HAP-1 (cell line): ENCODE measurements at regions not wholly inside any gene's neighbourhood (a gene's known extent, or its start where the extent isn't known, plus 50 kb on each side); places are given as distances from the start of the nearest gene placed in this dataset.

Source experiments
- DNase-seq, 2 experiments: peaks; one replicate each; pipeline ENCODE4 v3.0.0-alpha.2; 2016 to 2020; ENCODE audit warnings: low spot score in 2 of 2
- H3K27me3 ChIP-seq: fragments of 250-450 bp; sonication (Bioruptor Pico); 2 replicates; pipeline ENCODE4 v1.5.1; 2020; ENCODE audit warnings: low read depth, mild to moderate bottlenecking, moderate library complexity
- H3K36me3 ChIP-seq: fragments of 250-450 bp; sonication (Bioruptor Pico); replicated peaks from 2 replicates; pipeline ENCODE4 v1.5.1; 2020; ENCODE audit warnings: mild to moderate bottlenecking
- H3K4me1 ChIP-seq: fragments of 250-450 bp; sonication (Bioruptor Pico); 2 replicates; pipeline ENCODE4 v1.5.1; 2020; ENCODE audit warnings: mild to moderate bottlenecking
- H3K4me3 ChIP-seq: fragments of 250-450 bp; sonication (Bioruptor Pico); 2 replicates; pipeline ENCODE4 v1.5.1; 2020; ENCODE audit warnings: mild to moderate bottlenecking, moderate library complexity
- H3K9me3 ChIP-seq: fragments of 250-450 bp; sonication (Bioruptor Pico); 2 replicates; pipeline ENCODE4 v1.5.1; 2020; ENCODE audit warnings: mild to moderate bottlenecking, moderate library complexity
- in situ Hi-C: fragments of 300-500 bp; cut with MboI; formaldehyde crosslinking; loops from 3 replicates; pipeline ENCODE4 v1.14.3; 2020; ENCODE audit warnings: low sequenced_read_pairs, inconsistent platforms, mixed read lengths

DNA sequence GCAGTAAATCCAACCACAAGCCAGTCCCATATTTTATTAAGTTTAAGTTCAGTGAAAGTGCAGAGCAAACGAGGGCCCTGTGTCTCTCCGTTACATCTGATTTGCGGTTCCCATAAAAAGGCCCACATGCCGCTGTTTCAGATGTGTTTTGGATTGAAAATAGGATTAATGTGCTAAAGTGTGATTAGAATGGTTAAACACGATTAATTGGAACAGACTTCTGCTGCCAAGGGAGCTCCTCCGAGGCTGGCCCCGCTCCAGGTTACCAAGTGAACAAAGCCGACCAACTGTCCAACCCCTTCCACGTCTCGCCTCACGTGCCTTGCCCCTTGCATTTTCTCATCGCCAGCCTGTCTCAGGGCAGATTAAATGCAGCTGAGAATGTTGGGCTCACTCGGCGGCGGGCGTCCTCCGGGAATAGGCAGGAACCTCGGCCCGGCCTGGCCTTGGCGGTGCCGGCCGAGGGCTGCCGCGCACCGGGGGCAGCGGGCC, 166.5 kb upstream of the GSC start:
- Histone ChIP-seq H3K4me3 (no peak overlapping the region), H3K9me3 (no peaks in the 10 kb centered on the region), H3K4me1 (no peaks in the 10 kb centered on the region), H3K27me3 (peaks cover 3% of the 10 kb centered on the region; the same call in 1 of the 2 replicates), H3K36me3 (no peaks in the 10 kb centered on the region)
- peak in 1 of 2 experiments; percentile 13 for DNase-seq
- in situ Hi-C loops, result no loop called here

DNA sequence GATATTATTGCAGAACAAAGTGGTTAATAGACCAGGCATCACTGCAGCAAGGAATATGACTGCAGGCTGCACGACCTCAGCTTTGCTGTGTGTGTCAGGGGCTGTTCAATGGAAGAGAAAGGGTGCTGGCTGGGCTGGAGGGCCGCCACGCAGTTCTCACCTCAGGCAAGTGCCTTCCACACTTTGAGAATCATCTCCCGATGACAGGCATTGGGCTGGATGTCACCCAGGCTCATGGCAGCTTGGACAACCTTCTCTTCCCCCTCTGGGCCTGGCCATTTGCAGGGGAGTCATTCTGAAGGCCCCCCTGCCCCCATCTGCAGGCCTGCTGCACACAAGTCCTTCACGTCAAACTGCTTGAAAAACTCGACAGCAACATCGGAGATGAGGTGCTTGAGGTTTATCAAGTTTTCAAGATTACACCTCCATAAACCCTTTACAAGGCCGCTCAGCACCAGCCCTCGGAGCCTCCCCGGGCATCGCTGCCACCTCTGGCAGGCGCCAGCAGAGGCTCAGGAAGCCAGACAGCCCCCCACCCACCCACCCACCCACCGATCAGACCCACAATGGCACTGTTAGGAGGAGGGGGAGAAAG, 165.9 kb upstream of the GSC start:
- Histone ChIP-seq H3K4me3 (no peak overlapping the region), H3K27me3 (peaks cover 3% of the 10 kb centered on the region; the same call in 1 of the 2 replicates), H3K36me3 (no peaks in the 10 kb centered on the region), H3K9me3 (no peaks in the 10 kb centered on the region), H3K4me1 (no peaks in the 10 kb centered on the region)
- no peak for DNase-seq
- in situ Hi-C loops, result no loop called here

DNA sequence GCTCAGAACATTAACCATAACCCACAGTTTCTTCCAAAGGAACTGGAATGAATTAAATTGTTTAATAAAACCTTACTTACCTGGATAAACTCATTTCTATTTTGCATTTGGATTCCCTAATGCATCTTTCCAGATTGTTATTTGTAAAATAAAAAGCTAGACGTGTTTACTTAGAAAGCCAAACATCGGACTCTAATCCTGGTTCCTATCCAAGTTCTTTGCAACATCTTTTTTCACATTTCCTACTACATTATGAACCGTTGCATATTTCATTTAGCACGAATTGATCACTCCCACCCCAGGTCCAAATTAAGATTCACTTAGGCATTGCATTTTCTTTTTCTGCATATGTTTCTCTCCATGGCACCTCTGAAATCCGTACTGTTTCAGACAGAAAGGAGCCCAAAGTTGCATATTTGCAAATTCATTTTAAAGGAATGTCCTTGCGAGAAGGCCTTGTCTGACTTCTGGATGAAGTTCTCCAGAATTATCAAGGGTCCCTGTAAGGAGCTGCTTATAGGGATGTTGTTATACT, 164.4 kb upstream of the GSC start:
- Histone ChIP-seq H3K36me3 (no peaks in the 10 kb centered on the region), H3K9me3 (no peaks in the 10 kb centered on the region), H3K4me1 (no peaks in the 10 kb centered on the region), H3K27me3 (peaks cover 3% of the 10 kb centered on the region; the same call in 1 of the 2 replicates), H3K4me3 (no peak overlapping the region)
- in situ Hi-C loops, result no loop called here
- no peak for DNase-seq

DNA sequence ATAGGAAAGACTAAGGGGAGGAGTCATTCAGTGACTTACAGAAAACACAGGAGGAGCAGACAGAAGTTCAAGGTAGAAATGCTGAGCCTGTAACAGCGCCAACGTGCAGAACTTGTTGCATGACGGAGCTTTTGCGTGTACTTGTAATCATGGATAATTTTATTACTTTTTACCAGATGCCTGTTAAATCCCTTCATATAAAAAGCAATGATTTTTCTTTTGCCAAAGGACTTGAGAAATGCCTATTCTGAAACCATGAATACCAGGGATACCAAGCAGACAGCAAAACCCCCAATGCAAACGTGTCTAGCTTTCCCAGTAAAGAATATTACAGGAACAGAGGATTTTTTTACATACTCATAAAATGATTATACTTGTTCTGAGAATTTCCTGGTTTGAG, 163.6 kb upstream of the GSC start:
- no peak for DNase-seq
- Histone ChIP-seq H3K4me3 (no peak overlapping the region), H3K4me1 (no peaks in the 10 kb centered on the region), H3K36me3 (no peaks in the 10 kb centered on the region), H3K9me3 (no peaks in the 10 kb centered on the region), H3K27me3 (peaks cover 3% of the 10 kb centered on the region; the same call in 1 of the 2 replicates)
- in situ Hi-C loops, result no loop called here

DNA sequence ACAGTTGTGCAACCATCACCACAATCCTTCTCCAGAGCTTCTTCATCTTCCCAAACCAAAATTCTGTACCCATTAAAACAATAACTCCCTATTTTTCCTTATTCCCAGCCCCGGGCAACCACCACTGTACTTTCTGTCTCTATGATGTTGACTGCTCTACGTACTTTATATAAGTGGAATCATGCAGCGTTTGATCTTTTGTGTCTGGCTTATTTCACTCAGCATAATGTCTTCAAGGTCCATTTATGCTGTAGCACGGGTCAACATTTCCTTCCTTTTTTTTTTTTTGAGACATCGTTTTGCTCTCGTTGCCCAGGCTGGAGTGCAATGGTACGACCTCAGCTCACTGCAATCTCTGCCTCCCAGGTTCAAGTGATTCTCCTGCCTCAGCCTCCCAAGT, 162.7 kb upstream of the GSC start:
- no peak for DNase-seq
- Histone ChIP-seq H3K36me3 (no peaks in the 10 kb centered on the region), H3K4me3 (no peak overlapping the region), H3K4me1 (no peaks in the 10 kb centered on the region), H3K9me3 (no peaks in the 10 kb centered on the region), H3K27me3 (peaks cover 3% of the 10 kb centered on the region; the same call in 1 of the 2 replicates)
- in situ Hi-C loops, result no loop called here

DNA sequence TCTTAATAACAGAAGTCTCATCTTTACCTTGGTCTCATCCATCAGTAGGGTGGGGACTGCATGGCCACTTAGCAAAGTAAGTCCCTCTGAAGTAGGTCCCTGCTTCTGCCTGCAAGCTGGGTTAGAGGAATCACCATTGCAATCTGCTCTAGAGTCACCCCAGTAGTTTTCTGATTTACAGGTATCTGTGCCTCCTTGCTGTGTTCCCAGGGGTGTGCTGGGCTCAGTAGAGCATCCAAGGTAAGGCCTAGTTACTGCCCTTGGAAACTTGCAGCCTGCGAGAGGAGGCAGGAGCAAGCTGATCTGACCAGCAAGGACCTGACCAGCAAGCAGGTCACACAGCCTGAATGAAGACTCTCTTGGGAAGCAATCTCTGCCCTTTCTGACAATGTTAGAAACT, 160.8 kb upstream of the GSC start:
- Histone ChIP-seq H3K4me3 (no peak overlapping the region), H3K36me3 (no peaks in the 10 kb centered on the region)

DNA sequence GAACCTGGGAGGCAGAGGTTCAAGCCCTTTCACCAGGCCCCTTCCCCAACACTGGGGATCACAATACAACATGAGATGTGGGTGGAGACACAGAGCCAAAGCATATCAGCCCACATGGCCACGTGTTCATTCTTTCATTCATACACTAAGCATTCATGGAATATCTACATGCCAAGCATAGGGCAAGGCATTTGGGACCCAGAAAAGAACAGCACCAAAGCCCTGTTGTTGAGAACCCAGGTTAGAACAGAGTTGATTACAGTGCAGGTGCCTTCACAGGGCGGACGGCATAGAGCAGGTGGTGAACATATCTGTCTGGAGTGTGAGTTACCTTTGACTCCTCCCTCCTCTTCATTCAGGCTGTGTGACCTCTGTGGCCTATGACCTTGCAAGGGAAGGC, 159.4 kb upstream of the GSC start:
- no peaks in the 10 kb centered on the region for H3K4me1 ChIP-seq
- no peak overlapping the region for H3K4me3 ChIP-seq
- DNase-seq, result no peak
- H3K27me3 ChIP-seq, result 0 out of 2 replicates have a peak, but pooled peaks cover 3% of the 10 kb centered on the region
- H3K9me3 ChIP-seq, result no peaks in the 10 kb centered on the region
- in situ Hi-C loops, result no loop called here
- H3K36me3 ChIP-seq, result no peaks in the 10 kb centered on the region

More for the DNA sequence above, 160.8 kb upstream of the GSC start:
- peaks cover 3% of the 10 kb centered on the region; the same call in 1 of the 2 replicates for H3K27me3 ChIP-seq
- in situ Hi-C loops, result no loop called here
- H3K9me3 ChIP-seq, result no peaks in the 10 kb centered on the region
- H3K4me1 ChIP-seq, result no peaks in the 10 kb centered on the region
- DNase-seq, result no peak

DNA sequence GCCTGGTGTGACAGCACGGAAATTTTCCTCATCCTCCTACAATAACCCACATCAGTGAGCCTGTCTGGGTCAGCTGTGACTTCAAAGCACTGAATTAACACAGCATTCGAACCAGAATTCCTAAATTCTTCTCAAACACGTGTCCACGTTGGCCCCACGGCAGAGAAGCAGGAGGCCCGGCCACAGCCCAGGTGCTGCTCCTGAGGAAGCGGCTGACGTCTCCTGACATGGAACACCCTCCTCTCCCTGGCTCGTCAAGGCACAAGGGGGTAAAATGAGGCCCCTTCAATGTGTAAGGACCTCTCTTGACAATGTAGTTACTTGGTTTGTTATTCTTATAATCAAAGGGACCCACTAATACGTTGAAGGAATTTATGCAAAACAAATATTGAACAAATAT, 156.3 kb upstream of the GSC start:
- Histone ChIP-seq H3K4me1 (no peaks in the 10 kb centered on the region), H3K9me3 (no peaks in the 10 kb centered on the region), H3K27me3 (no peaks in the 10 kb centered on the region), H3K4me3 (no peak overlapping the region), H3K36me3 (no peaks in the 10 kb centered on the region)
- no peak for DNase-seq
- in situ Hi-C loops, result no loop called here

DNA sequence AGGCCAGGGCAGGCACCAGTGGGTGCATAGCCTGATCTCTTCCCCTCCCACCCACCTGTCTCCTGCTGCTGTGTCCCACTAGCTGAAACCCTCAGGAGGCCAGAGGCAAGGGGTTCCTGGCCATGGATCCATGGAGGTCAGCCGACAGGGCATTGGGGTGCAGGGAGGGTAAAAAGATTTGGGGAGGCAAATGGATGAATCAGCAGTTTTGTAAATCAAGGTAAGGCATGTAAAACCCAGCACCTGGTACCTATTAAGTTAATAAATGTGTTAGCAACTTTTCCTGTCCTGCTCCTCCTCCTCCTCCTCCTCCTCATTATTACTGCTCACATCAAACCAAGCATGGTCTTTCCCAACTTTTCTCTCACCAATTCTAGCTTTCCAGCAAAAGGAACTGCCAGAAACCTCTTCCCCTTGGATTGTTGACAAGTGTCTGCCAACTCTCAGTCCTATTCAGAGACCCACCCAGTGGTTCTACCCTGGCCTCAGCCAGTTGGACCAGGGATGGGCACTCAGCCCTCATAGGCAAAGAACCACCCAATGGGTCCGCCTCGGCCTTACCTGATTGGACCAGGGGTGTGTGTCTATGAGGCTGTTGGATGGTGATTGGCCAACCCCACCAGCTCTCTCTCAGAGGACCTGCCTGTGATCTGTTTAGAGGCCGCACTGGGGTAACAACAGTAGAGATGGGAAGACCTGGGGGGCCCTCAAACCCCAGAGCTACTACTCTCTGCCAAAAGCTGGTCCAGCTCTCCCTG, 155.7 kb upstream of the GSC start:
- DNase-seq, result no peak
- no peaks in the 10 kb centered on the region for H3K27me3 ChIP-seq
- no peaks in the 10 kb centered on the region for H3K9me3 ChIP-seq
- H3K36me3 ChIP-seq, result no peaks in the 10 kb centered on the region
- in situ Hi-C loops, result no loop called here
- H3K4me3 ChIP-seq, result no peak overlapping the region
- no peaks in the 10 kb centered on the region for H3K4me1 ChIP-seq

DNA sequence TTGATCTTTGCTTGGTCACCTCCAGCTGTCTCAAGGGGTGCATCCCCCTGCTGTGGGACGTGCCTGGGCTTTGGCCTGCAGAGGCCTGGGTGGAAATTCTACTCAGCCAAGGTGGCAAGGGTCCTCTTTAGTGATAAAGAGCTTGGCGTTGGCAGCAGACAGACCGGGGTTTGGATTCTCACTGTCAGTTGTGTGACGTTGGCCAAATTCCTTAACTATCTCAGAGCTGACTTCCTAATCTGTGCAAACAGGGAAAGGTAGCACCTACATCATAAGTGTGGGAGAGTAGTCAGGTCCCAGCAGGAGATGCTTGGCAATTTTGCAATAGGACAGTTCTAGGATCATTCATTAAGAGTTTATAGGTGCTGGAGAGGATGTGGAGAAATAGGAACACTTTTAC, 154.3 kb upstream of the GSC start:
- no peaks in the 10 kb centered on the region for H3K27me3 ChIP-seq
- H3K4me3 ChIP-seq, result no peak overlapping the region
- DNase-seq, result no peak
- H3K9me3 ChIP-seq, result no peaks in the 10 kb centered on the region
- no peaks in the 10 kb centered on the region for H3K4me1 ChIP-seq
- H3K36me3 ChIP-seq, result no peaks in the 10 kb centered on the region
- in situ Hi-C loops, result no loop called here

DNA sequence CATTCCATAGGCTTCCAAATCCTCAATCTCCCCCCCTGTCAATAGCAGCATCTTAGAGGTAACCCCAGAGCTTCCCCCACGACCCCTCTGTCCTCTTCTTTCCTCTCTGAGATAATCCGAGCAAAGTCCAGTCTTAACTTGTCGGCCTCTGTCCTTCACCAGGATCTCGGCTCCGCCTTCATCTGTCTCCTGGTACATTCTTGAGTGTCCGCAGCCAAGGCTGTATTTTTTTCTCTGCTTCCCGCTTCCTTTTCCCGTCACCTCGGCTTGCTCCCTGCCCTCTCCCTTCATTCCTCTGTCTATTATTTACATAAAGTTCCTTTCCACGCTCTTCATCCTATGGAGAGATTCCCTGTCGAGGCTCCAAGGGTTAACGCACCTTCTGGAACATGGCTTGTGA, 153.9 kb upstream of the GSC start:
- Histone ChIP-seq H3K4me3 (no peak overlapping the region), H3K27me3 (no peaks in the 10 kb centered on the region), H3K9me3 (no peaks in the 10 kb centered on the region), H3K4me1 (no peaks in the 10 kb centered on the region), H3K36me3 (no peaks in the 10 kb centered on the region)
- no peak for DNase-seq
- in situ Hi-C loops, result no loop called here

DNA sequence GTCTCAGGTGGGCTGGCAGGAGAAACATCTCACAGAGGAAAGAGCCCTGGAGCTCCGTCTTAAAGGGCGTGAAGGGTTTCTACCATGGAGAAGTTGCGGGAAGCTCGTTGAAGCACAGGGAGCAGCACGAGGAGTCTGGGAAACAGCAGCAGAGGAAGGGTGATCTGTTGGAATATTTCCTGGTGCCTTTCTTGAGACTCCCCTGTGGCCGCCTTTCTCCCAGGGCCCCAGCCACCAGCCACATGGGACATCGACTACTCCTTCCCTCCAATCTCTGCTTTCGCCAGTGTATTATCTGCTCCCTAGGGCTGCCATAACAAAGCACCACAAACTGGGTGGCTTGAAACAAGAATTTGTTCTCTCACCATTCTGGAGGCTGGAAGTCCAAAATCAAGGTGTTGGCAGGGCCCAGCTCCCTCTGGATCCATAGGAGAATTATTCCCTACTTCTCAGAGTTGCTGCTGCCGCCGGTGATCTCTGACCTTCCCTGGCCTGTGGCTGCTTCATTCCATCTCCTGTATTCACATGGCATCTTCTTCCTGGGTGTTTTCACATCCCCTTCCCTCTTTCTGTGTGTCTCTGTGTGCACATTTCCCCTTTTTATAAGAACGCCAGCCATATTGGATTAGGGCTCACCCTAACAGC, 152.8 kb upstream of the GSC start:
- Histone ChIP-seq H3K27me3 (no peaks in the 10 kb centered on the region), H3K4me3 (no peak overlapping the region), H3K36me3 (no peaks in the 10 kb centered on the region), H3K9me3 (no peaks in the 10 kb centered on the region), H3K4me1 (no peaks in the 10 kb centered on the region)
- DNase-seq, result no peak
- in situ Hi-C loops, result no loop called here

DNA sequence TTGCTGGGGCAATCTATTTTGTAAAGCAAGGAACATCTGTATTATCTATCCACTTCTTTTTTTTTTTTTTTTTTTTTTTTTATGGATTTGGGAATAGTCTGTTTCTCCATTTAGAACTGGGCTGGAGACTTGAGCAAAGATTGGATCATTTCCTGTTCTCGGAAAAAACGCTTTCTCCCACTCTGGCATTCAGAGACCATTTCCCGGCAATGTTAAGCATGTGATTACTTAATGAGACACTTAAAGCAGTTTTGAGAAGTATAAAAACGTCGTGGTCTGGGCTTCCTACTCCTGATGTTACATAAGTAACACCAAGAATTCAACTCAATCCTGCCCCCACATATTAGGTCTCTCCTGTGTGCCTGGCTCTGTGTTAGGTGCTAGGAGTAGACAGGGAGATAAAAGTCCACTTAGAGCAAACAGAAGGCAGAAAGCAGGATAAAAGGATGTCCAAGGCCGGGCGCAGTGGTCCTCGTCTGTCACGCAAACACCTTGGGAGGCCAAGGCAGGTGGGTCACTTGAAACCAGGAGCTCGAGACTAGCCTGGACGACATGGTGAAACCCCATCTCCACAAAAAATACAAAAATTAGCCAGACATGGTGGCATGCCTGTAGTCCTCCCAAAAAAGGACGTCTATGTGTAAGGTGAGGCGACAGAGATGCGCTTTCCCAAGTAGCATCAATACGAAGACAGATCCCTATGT, 152.1 kb upstream of the GSC start:
- DNase-seq, result no peak
- Histone ChIP-seq H3K36me3 (no peaks in the 10 kb centered on the region), H3K27me3 (no peaks in the 10 kb centered on the region), H3K4me3 (no peak overlapping the region), H3K4me1 (no peaks in the 10 kb centered on the region), H3K9me3 (no peaks in the 10 kb centered on the region)
- in situ Hi-C loops, result no loop called here
